ENCODE measurements at regions not wholly inside any gene's neighbourhood (a gene's known extent, or its start where the extent isn't known, plus 50 kb on each side); places are given as distances from the start of the nearest gene placed in this dataset.

DNA sequence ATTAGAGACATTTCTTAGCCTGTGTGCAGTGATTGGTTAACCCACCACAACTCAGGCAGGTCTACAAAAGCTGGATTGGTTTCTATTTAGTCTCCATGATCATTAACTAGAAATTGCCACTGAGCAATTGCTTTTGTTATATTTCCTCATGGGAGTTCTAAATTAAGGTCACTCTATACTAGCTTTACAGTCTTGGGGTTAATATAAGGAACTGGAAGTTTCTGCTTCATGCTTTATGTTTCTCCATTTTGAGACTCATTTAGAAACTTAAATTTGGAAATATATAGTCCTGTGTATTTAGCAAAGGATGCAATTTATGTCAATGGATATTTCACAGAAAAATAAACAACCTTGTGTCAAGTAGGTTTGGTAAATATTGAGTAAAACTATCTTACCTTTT lies 137.5 kb downstream of the HLX start:
- DNase-seq = no peak
- intact Hi-C loops (cut with DNase I) = no loop called here
- Histone ChIP-seq H3K4me3 (replicated peaks in 1 of 3) (no peak overlapping the region), H3K27ac (no peak overlapping the region), H3K4me1 (no peaks in the 10 kb centered on the region), H3K27me3 (no peaks in the 10 kb centered on the region), H3K36me3 (no peaks in the 10 kb centered on the region), H3K9me3 (no peaks in the 10 kb centered on the region)
- TF ChIP-seq, protein P1, sequence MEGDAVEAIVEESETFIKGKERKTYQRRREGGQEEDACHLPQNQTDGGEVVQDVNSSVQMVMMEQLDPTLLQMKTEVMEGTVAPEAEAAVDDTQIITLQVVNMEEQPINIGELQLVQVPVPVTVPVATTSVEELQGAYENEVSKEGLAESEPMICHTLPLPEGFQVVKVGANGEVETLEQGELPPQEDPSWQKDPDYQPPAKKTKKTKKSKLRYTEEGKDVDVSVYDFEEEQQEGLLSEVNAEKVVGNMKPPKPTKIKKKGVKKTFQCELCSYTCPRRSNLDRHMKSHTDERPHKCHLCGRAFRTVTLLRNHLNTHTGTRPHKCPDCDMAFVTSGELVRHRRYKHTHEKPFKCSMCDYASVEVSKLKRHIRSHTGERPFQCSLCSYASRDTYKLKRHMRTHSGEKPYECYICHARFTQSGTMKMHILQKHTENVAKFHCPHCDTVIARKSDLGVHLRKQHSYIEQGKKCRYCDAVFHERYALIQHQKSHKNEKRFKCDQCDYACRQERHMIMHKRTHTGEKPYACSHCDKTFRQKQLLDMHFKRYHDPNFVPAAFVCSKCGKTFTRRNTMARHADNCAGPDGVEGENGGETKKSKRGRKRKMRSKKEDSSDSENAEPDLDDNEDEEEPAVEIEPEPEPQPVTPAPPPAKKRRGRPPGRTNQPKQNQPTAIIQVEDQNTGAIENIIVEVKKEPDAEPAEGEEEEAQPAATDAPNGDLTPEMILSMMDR (IDR thresholded peaks at IDR 0.05) = no peak
- TF ChIP-seq POLR2A (IDR thresholded peaks at IDR 0.05) = no peak

DNA sequence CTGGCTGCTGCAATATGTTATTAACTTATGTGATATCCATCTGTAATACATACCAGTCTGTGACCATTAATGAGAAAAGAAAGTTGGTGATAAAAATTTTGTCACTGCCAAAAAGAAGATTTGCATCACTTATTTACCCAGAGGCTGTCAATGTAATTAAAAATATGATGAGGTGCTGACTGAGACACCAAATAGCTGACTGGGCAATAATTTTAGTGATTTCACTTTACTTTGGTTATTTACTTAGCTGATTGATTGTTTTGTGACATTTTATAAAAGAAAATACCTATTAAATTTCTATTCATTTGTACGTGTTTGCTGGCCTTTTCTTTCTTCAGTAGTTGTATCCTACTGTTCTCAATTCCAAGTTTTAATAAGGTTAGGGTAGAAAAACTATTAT lies 139.2 kb downstream of the HLX start:
- intact Hi-C loops (cut with DNase I) = no loop called here
- Histone ChIP-seq H3K27me3 (no peaks in the 10 kb centered on the region), H3K27ac (no peak overlapping the region), H3K36me3 (no peaks in the 10 kb centered on the region), H3K4me3 (replicated peaks in 1 of 3) (no peak overlapping the region), H3K9me3 (no peaks in the 10 kb centered on the region), H3K4me1 (no peaks in the 10 kb centered on the region)
- TF ChIP-seq, protein P1 (IDR thresholded peaks at IDR 0.05) = no peak
- TF ChIP-seq POLR2A (IDR thresholded peaks at IDR 0.05) = no peak
- DNase-seq = no peak
- 92 to 95% methylated on average over 1 of the region's 1 CpG for WGBS, 2 donors

DNA sequence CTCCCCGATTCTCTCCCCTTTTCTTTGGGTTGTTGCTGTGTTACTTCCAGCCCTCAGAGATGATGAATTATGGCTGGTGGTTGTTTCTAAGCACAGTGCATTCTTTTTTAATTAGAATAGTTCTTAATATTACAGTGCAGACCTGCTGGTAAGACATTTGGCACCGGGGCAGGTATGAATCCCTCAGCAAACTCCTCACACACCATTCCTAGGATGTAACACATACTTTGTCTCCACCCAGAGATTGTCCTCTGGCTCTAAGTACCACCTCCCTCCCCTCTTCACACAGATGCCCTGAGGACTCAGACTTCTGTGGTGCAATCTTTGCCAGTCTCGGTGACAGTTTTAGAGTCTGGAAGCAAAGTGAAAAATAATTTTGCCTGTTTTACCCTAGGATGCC lies 143.1 kb downstream of the HLX start:
- DNase-seq = no peak
- Histone ChIP-seq H3K27me3 (no peaks in the 10 kb centered on the region), H3K36me3 (no peaks in the 10 kb centered on the region), H3K27ac (no peak overlapping the region), H3K9me3 (no peaks in the 10 kb centered on the region), H3K4me1 (no peaks in the 10 kb centered on the region), H3K4me3 (replicated peaks in 1 of 3) (no peak overlapping the region)
- 79 to 86% methylated on average over 3 of the region's 3 CpGs for WGBS, 2 donors
- intact Hi-C loops (cut with DNase I) = no loop called here
- TF ChIP-seq, protein P1 (IDR thresholded peaks at IDR 0.05) = no peak
- no peak for TF ChIP-seq POLR2A (IDR thresholded peaks at IDR 0.05)

DNA sequence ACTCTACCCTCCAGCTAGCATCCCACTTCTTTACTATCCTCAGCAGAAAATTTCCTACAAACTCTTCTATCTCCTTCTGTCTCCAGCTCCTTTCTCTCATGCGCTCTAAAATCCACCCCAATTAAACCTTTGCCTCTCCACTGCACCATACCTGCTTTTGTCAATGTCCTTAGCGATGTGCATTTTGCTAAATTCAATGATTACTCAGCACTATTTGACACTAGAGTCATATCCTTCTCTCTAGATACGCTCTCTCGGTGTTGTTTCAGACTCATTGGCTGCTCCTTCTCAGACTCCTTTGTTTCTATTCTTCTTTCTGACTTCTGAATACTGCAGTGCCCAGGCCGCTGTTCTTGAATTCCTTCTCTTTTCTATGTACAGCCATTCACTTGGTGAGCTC lies 144.2 kb downstream of the HLX start:
- Histone ChIP-seq H3K36me3 (no peaks in the 10 kb centered on the region), H3K27ac (no peak overlapping the region), H3K4me3 (replicated peaks in 1 of 3) (no peak overlapping the region), H3K27me3 (no peaks in the 10 kb centered on the region), H3K4me1 (no peaks in the 10 kb centered on the region), H3K9me3 (no peaks in the 10 kb centered on the region)
- WGBS, 2 donors = 94 to 98% methylated on average over 5 of the region's 5 CpGs
- TF ChIP-seq, protein P1 (IDR thresholded peaks at IDR 0.05) = no peak
- TF ChIP-seq POLR2A (IDR thresholded peaks at IDR 0.05) = no peak
- no peak for DNase-seq
- intact Hi-C loops (cut with DNase I) = no loop called here

DNA sequence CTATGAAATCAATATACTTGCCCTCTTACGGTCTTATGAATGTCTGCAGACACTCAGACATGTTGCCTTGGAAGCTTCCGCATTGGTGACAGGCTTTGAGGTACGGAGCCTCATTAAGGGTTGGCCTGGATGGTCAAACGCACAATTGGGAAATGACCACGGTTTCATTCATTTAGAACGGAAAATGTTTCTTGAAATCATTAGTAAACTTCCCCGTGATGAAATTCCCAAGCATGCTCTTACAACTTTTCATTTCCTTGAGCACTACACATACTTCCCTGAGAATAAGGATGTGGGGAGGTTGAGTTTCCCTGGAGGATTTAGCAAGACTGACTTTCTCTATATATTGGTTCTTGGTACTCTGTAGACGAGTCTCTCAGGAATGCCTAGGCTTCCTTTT lies 146.3 kb downstream of the HLX start:
- no peak for TF ChIP-seq POLR2A (IDR thresholded peaks at IDR 0.05)
- TF ChIP-seq, protein P1 (IDR thresholded peaks at IDR 0.05) = no peak
- Histone ChIP-seq H3K4me1 (peaks cover 0 to 6% of the 10 kb centered on the region in 2 donors), H3K4me3 (replicated peaks in 1 of 3) (no peak overlapping the region), H3K9me3 (no peaks in the 10 kb centered on the region), H3K36me3 (no peaks in the 10 kb centered on the region), H3K27me3 (no peaks in the 10 kb centered on the region), H3K27ac (no peak overlapping the region)
- no peak for DNase-seq
- intact Hi-C loops (cut with DNase I) = no loop called here
- WGBS, 2 donors = 85 to 88% methylated on average over 8 of the region's 8 CpGs

All from thyroid gland (tissue), 4 donors.